CD14-positive monocyte (primary cell): ENCODE measurements at regions not wholly inside any gene's neighbourhood (a gene's known extent, or its start where the extent isn't known, plus 50 kb on each side); places are given as distances from the start of the nearest gene placed in this dataset.
A peak's percentile ranks its signal among the peaks of the same experiment; 100 is the strongest.
"Not testable (repeated sequence)": the region's sequence is repeated elsewhere in the genome, so short reads cannot be mapped to it uniquely, and the experiment has no call there.

ENCODE experiments used
- DNase-seq, 3 donors: peaks; one replicate each; pipeline ENCODE4 v3.0.0-alpha.2; 2011 to 2022
- H2AFZ ChIP-seq: 2 replicates; pipeline ENCODE4 v1.6.0; 2012; ENCODE audit warnings: mild to moderate bottlenecking, low read depth, low read length, inconsistent platforms; ENCODE audit not compliant: insufficient read depth, poor library complexity, severe bottlenecking
- H3K27ac ChIP-seq, 2 donors: 1 replicate in 1 of 2; 2 replicates in 1 of 2; pipeline ENCODE4 v1.5.1; 2012 to 2013; ENCODE audit warnings: low read length in 2 of 2, control low read depth in 1 of 2, inconsistent platforms in 1 of 2, low read depth in 1 of 2, mild to moderate bottlenecking in 1 of 2
- H3K27me3 ChIP-seq, 2 donors: one replicate each; pipeline versions ENCODE4 v1.6.0 to v1.6.1; 2011 to 2013; ENCODE audit warnings: low read length in 2 of 2; ENCODE audit not compliant: control insufficient read depth in 2 of 2, insufficient read depth in 2 of 2
- H3K36me3 ChIP-seq, 2 donors: replicated peaks in 1 of 2; 1 replicate in 1 of 2; 2 replicates in 1 of 2; pipeline versions ENCODE4 v1.5.1 to v1.6.1; 2012 to 2013; ENCODE audit warnings: low read length in 2 of 2, control low read depth in 1 of 2, inconsistent platforms in 1 of 2, mild to moderate bottlenecking in 1 of 2; ENCODE audit not compliant: insufficient read depth in 2 of 2, control insufficient read depth in 1 of 2
- H3K4me1 ChIP-seq, 2 donors: 1 replicate in 1 of 2; 2 replicates in 1 of 2; pipeline versions ENCODE4 v1.5.1 to v1.6.1; 2012 to 2013; ENCODE audit warnings: low read length in 2 of 2, control low read depth in 1 of 2, inconsistent platforms in 1 of 2, mild to moderate bottlenecking in 1 of 2, moderate library complexity in 1 of 2; ENCODE audit not compliant: insufficient read depth in 2 of 2, control insufficient read depth in 1 of 2
- H3K4me2 ChIP-seq: replicated peaks from 2 replicates; pipeline ENCODE3; 2012; ENCODE audit warnings: low read length, moderate library complexity, mild to moderate bottlenecking; ENCODE audit not compliant: poor library complexity, severe bottlenecking; ENCODE audit errors: extremely low read depth
- H3K4me3 ChIP-seq, 3 experiments: fragments of 200-600 bp in 1 of 3; sonication (generic) in 1 of 3; replicated peaks in 1 of 3; 1 replicate in 2 of 3; 2 replicates in 1 of 3; pipeline ENCODE4 v1.5.1; 2011 to 2013; ENCODE audit warnings: low read length in 3 of 3, mild to moderate bottlenecking in 3 of 3, control low read depth in 2 of 3, low read depth in 2 of 3, inconsistent platforms in 1 of 3, moderate library complexity in 1 of 3
- H3K79me2 ChIP-seq: 2 replicates; pipeline ENCODE4 v1.6.0; 2012; ENCODE audit warnings: mild to moderate bottlenecking, control low read depth, inconsistent platforms, low read length, moderate library complexity; ENCODE audit not compliant: insufficient read depth
- H3K9ac ChIP-seq: 2 replicates; pipeline ENCODE4 v1.6.0; 2017; ENCODE audit warnings: low read length, mild to moderate bottlenecking; ENCODE audit not compliant: insufficient read depth, poor library complexity, severe bottlenecking
- H3K9me3 ChIP-seq, 2 donors: replicated peaks in 1 of 2; 1 replicate in 1 of 2; 2 replicates in 1 of 2; pipeline versions ENCODE4 v1.5.1 to v1.6.1; 2012 to 2013; ENCODE audit warnings: low read length in 2 of 2, control low read depth in 1 of 2; ENCODE audit not compliant: control insufficient read depth in 1 of 2, insufficient read depth in 1 of 2
- H4K20me1 ChIP-seq: 2 replicates; pipeline ENCODE4 v1.6.0; 2012; ENCODE audit warnings: mild to moderate bottlenecking, low read length, control low read depth, moderate library complexity; ENCODE audit not compliant: insufficient read depth
- H3K27ac Mint-ChIP-seq, 7 donors: one replicate each; pipeline ENCODE4 v1.8.0; 2020; ENCODE audit warnings: mild to moderate bottlenecking in 7 of 7, mixed read lengths in 7 of 7, moderate library complexity in 6 of 7, inconsistent platforms in 2 of 7
- H3K27me3 Mint-ChIP-seq, 3 donors: one replicate each; pipeline ENCODE4 v1.8.0; 2021 to 2022; ENCODE audit warnings: low read depth in 3 of 3, mild to moderate bottlenecking in 3 of 3, mixed read lengths in 3 of 3, moderate library complexity in 3 of 3, inconsistent platforms in 1 of 3
- H3K36me3 Mint-ChIP-seq, 2 donors: one replicate each; pipeline ENCODE4 v1.8.0; 2020; ENCODE audit warnings: mixed read lengths in 2 of 2, inconsistent platforms in 1 of 2, mild to moderate bottlenecking in 1 of 2
- H3K4me1 Mint-ChIP-seq: one replicate; pipeline ENCODE4 v1.8.0; 2020; ENCODE audit warnings: mild to moderate bottlenecking, mixed read lengths
- H3K4me3 Mint-ChIP-seq, 2 donors: one replicate each; pipeline ENCODE4 v1.8.0; 2020; ENCODE audit warnings: mild to moderate bottlenecking in 2 of 2, mixed read lengths in 2 of 2, moderate library complexity in 1 of 2
- H3K9me3 Mint-ChIP-seq, 7 donors: one replicate each; pipeline ENCODE4 v1.8.0; 2020 to 2022; ENCODE audit warnings: mixed read lengths in 7 of 7, mild to moderate bottlenecking in 6 of 7, moderate library complexity in 6 of 7, inconsistent platforms in 2 of 7
- WGBS: methylation state at CpG from one replicate; pipeline ENCODE4 v1.1.5; 2013; ENCODE audit warnings: missing lambda C conversion rate; ENCODE audit not compliant: insufficient coverage; 5-methylcytosine and 5-hydroxymethylcytosine counted together
- intact Hi-C, 2 donors: fragments of 100-400 bp; cut with micrococcal nuclease; formaldehyde crosslinking; loops; one replicate each; pipeline versions ENCODE4 v1.15.0 to v1.15.1; 2023

- H3K4me3 ChIP-seq, H3K27ac Mint-ChIP-seq, H4K20me1 ChIP-seq, H3K4me3 Mint-ChIP-seq, H3K4me1 ChIP-seq, H3K4me1 Mint-ChIP-seq, H3K79me2 ChIP-seq, H3K9me3 ChIP-seq, H3K4me2 ChIP-seq, H2AFZ ChIP-seq, H3K36me3 Mint-ChIP-seq, DNase-seq, H3K27me3 ChIP-seq, intact Hi-C loops, H3K9ac ChIP-seq, H3K9me3 Mint-ChIP-seq, H3K36me3 ChIP-seq, H3K27ac ChIP-seq, H3K27me3 Mint-ChIP-seq: not testable (repeated sequence)
- 83% methylated on average over 2 of the region's 3 CpGs for WGBS
Observed at GRCh38 chr16:88271776-88272175, 111.0 kb upstream of the ZNF469 start.

- H3K79me2 ChIP-seq, H3K9me3 Mint-ChIP-seq, H3K4me2 ChIP-seq, H3K27ac ChIP-seq, H3K4me3 Mint-ChIP-seq, H3K36me3 Mint-ChIP-seq, H3K27ac Mint-ChIP-seq, H3K27me3 ChIP-seq, H3K9ac ChIP-seq, H3K27me3 Mint-ChIP-seq, H2AFZ ChIP-seq, H3K4me1 ChIP-seq, H3K4me3 ChIP-seq, H3K9me3 ChIP-seq, intact Hi-C loops, H3K4me1 Mint-ChIP-seq, DNase-seq, H3K36me3 ChIP-seq, H4K20me1 ChIP-seq: not testable (repeated sequence)
- WGBS = 94% methylated on average over 9 of the region's 12 CpGs
Observed at GRCh38 chr16:88272437-88272836, 110.3 kb upstream of the ZNF469 start.

- H3K27me3 ChIP-seq, H3K27ac ChIP-seq, H3K4me1 ChIP-seq, H3K4me3 Mint-ChIP-seq, H2AFZ ChIP-seq, H3K4me3 ChIP-seq, H3K36me3 ChIP-seq, H3K4me1 Mint-ChIP-seq, H3K27me3 Mint-ChIP-seq, H3K36me3 Mint-ChIP-seq, H3K4me2 ChIP-seq, H4K20me1 ChIP-seq, H3K9ac ChIP-seq, H3K79me2 ChIP-seq, intact Hi-C loops: not testable (repeated sequence)
- H3K9me3 Mint-ChIP-seq = peaks cover 0 to 17% (median 5%) of the 10 kb centered on the region in 7 donors
- H3K9me3 ChIP-seq = peaks cover 7 to 16% of the 10 kb centered on the region in 2 donors
- no CpG with 5 or more reads among the region's 11 CpGs for WGBS
- DNase-seq = peak; percentile 15 to 41 (median 30)
- peak overlapping the region in 2 of 7 donors; percentile 46 to 83 for H3K27ac Mint-ChIP-seq
Observed at GRCh38 chr16:88274126-88274750, 108.5 kb upstream of the ZNF469 start.
